Osteocyte (in vitro differentiated cells): ENCODE measurements at regions not wholly inside any gene's neighbourhood (a gene's known extent, or its start where the extent isn't known, plus 50 kb on each side); places are given as distances from the start of the nearest gene placed in this dataset.

Experiments
- DNase-seq: peaks from one replicate; pipeline ENCODE4 v3.0.0; 2021; ENCODE audit warnings: mixed read lengths; ENCODE audit not compliant: unreplicated experiment; ENCODE audit errors: extremely low spot score
- H3K27ac Mint-ChIP-seq: one replicate; pipeline ENCODE4 v1.8.0; 2021; ENCODE audit warnings: mild to moderate bottlenecking, mixed read lengths; ENCODE audit not compliant: unreplicated experiment
- H3K27me3 Mint-ChIP-seq: one replicate; pipeline ENCODE4 v1.8.0; 2021; ENCODE audit warnings: mixed read lengths; ENCODE audit not compliant: unreplicated experiment
- H3K36me3 Mint-ChIP-seq: one replicate; pipeline ENCODE4 v1.8.0; 2021; ENCODE audit warnings: mixed read lengths; ENCODE audit not compliant: unreplicated experiment
- H3K4me1 Mint-ChIP-seq: one replicate; pipeline ENCODE4 v1.8.0; 2021; ENCODE audit warnings: mixed read lengths; ENCODE audit not compliant: unreplicated experiment
- H3K4me3 Mint-ChIP-seq: one replicate; pipeline ENCODE4 v1.8.0; 2021; ENCODE audit warnings: mild to moderate bottlenecking, moderate library complexity, mixed read lengths; ENCODE audit not compliant: unreplicated experiment
- H3K9me3 Mint-ChIP-seq: one replicate; pipeline ENCODE4 v1.8.0; 2021; ENCODE audit warnings: mixed read lengths; ENCODE audit not compliant: unreplicated experiment
- CTCF ChIP-seq: fragments of 200-600 bp; sonication (generic); IDR thresholded peaks from 2 replicates; pipeline ENCODE4 v1.5.0; 2021; ENCODE audit warnings: antibody characterized with exemption, mild to moderate bottlenecking, moderate library complexity

GRCh38 chr7:116445447-116446211 is 53.9 kb upstream of the CAV2 start:
- H3K27ac Mint-ChIP-seq = peak overlapping the region; percentile 90
- no peaks in the 10 kb centered on the region for H3K36me3 Mint-ChIP-seq
- H3K4me1 Mint-ChIP-seq = peaks cover 75% of the 10 kb centered on the region
- no peaks in the 10 kb centered on the region for H3K27me3 Mint-ChIP-seq
- no peak for TF ChIP-seq CTCF
- no peaks in the 10 kb centered on the region for H3K9me3 Mint-ChIP-seq
- DNase-seq = no peak
- peak overlapping the region; percentile 49 for H3K4me3 Mint-ChIP-seq

- Mint-ChIP-seq H3K27me3 (no peaks in the 10 kb centered on the region), H3K4me3 (peak overlapping the region; percentile 49), H3K9me3 (no peaks in the 10 kb centered on the region), H3K36me3 (no peaks in the 10 kb centered on the region), H3K4me1 (peaks cover 70% of the 10 kb centered on the region), H3K27ac (peak overlapping the region; percentile 90)
- no peak for DNase-seq
- TF ChIP-seq CTCF = no peak
Observed at GRCh38 chr7:116446212-116446855, 53.2 kb upstream of the CAV2 start.

- TF ChIP-seq CTCF = no peak
- Mint-ChIP-seq H3K27me3 (no peaks in the 10 kb centered on the region), H3K4me3 (no peak overlapping the region), H3K36me3 (no peaks in the 10 kb centered on the region), H3K27ac (peak overlapping the region; percentile 66), H3K4me1 (peaks cover 60% of the 10 kb centered on the region), H3K9me3 (no peaks in the 10 kb centered on the region)
- DNase-seq = no peak
Observed at GRCh38 chr7:116447436-116447835, 52.1 kb upstream of the CAV2 start.

DNA sequence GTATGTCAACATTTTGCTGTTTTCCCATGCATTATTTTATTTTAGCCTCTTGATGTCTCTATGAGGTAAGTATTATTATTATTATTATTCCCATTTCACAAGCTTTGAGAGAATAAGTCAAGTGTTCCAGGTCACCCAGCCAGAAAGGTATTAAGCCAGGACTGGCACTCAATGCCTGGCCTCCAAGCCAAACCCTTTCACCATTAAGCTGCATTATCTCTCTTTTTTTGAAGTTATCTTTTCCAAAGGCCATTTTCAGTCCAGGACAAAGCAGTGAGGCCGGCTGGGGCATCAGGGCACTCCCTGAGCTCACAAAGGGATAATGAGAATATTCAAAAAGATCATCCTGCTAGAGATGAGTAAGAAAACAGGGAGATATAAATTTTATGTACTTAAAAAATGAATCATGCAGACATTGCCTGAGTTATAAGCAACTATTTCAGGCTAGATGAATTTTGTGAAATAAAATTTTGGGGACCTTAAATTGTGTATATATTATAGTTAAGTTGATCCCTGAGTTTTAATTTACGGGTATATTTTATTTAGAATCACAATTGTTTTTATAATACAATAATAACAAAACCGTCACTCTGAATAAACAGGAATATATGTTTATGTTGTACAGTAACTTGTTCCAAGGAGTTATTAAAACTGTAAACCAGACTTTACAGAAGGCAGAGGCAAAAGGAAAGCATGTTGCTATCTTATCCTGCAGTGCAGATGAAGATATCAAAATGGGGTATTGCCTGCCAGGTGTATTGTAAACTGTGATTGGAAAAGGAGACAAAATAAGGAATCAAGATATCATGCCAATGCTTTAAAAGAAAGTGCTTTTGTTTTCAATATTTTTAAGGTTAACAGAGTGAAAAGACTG is 51.3 kb upstream of the CAV2 start:
- Mint-ChIP-seq H3K36me3 (no peaks in the 10 kb centered on the region), H3K9me3 (no peaks in the 10 kb centered on the region), H3K4me1 (peaks cover 53% of the 10 kb centered on the region), H3K4me3 (no peak overlapping the region), H3K27ac (peak overlapping the region; percentile 66), H3K27me3 (no peaks in the 10 kb centered on the region)
- no peak for TF ChIP-seq CTCF
- DNase-seq = no peak

DNA sequence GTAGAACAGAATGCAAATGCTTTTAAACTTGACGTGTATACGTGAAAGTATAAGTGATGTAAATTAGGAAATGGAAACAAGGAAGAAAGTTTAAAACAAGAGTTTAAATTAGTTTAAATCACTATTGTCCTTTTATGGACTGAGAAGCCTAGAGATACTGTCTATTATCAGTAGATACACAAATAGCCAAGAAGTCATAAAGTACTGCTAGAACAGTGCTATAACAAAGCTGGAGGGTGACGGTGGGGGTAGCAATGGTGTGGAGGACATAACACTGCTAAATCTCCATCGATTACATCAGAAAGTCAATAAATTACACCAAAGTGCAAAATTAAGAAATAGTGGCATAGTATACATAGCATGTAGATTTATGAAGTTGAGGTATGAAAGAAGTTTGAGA is 50.1 kb upstream of the CAV2 start:
- Mint-ChIP-seq H3K36me3 (no peaks in the 10 kb centered on the region), H3K4me3 (no peak overlapping the region), H3K27me3 (no peaks in the 10 kb centered on the region), H3K9me3 (no peaks in the 10 kb centered on the region), H3K27ac (no peak overlapping the region), H3K4me1 (peaks cover 42% of the 10 kb centered on the region)
- TF ChIP-seq CTCF = no peak
- no peak for DNase-seq
